Activated CD4-positive, alpha-beta memory T cell treated with anti-CD3 and anti-CD28 coated beads, Interleukin-2, amount 10 ng/mL, durations not matched to agents 7 days and 5 days (primary cell): ENCODE measurements at regions not wholly inside any gene's neighbourhood (a gene's known extent, or its start where the extent isn't known, plus 50 kb on each side); places are given as distances from the start of the nearest gene placed in this dataset.

Experiments used
- CTCF ChIA-PET: fragments of 350-600 bp; sonication (Branson Sonifier 250); formaldehyde crosslinking; loops from one replicate; lab custom pipeline; 2021; ENCODE audit warnings: antibody characterized with exemption, inconsistent platforms; lab: Charles Lee
- POLR2A ChIA-PET: fragments of 350-600 bp; sonication (Branson Sonifier 250); formaldehyde crosslinking; loops from one replicate; lab custom pipeline; 2021; ENCODE audit warnings: antibody characterized with exemption; lab: Charles Lee
- DNase-seq: peaks from one replicate; pipeline ENCODE4 v3.0.0-alpha.2; 2020
- H3K27ac Mint-ChIP-seq: one replicate; pipeline ENCODE4 v1.8.0; 2021; ENCODE audit warnings: mild to moderate bottlenecking, mixed read lengths
- H3K27me3 Mint-ChIP-seq: one replicate; pipeline ENCODE4 v1.8.0; 2021; ENCODE audit warnings: mixed read lengths
- H3K36me3 Mint-ChIP-seq: one replicate; pipeline ENCODE4 v1.8.0; 2021; ENCODE audit warnings: low read depth, mixed read lengths
- H3K4me1 Mint-ChIP-seq: one replicate; pipeline ENCODE4 v1.8.0; 2021; ENCODE audit warnings: mixed read lengths
- H3K4me3 Mint-ChIP-seq: one replicate; pipeline ENCODE4 v1.8.0; 2021; ENCODE audit warnings: mild to moderate bottlenecking, mixed read lengths
- H3K9me3 Mint-ChIP-seq: one replicate; pipeline ENCODE4 v1.8.0; 2021; ENCODE audit warnings: mixed read lengths

DNA sequence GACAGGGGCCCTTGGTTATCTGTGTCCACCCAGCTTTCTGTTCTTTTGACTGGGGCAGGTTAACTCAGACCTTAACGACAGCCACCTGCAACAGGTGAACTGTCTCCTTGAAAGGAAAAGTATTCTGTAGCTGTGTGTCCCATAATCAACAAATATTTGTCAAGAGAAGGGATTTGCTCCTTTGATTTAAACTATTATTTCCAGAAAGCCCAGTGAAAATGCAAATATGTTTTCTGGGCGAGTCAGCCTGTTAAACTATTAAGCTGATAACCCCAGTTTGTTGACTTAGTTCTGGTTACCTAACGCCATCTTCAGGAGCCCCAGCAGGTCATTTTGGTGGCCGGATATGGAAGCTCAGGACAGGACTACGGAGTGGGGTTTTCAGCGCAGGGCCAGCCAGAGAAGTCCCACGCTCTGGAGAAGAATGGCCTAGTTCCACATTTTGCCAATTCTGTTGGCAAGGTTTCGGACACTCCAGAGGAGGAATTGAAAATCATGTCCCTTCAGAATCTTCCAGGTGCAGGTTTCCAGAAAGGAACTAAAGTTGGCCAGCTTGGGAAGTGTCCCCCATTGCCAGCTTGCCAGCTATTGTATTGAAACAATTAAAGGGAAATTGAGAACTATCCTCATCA, 54.5 kb downstream of the ADRA2A start:
- CTCF ChIA-PET: no interaction called here
- POLR2A ChIA-PET: no interaction called here
- Mint-ChIP-seq H3K4me1 (no peaks in the 10 kb centered on the region), H3K27ac (no peak overlapping the region), H3K4me3 (no peak overlapping the region), H3K27me3 (peaks cover 25% of the 10 kb centered on the region), H3K36me3 (no peaks in the 10 kb centered on the region), H3K9me3 (no peaks in the 10 kb centered on the region)
- no peak for DNase-seq

DNA sequence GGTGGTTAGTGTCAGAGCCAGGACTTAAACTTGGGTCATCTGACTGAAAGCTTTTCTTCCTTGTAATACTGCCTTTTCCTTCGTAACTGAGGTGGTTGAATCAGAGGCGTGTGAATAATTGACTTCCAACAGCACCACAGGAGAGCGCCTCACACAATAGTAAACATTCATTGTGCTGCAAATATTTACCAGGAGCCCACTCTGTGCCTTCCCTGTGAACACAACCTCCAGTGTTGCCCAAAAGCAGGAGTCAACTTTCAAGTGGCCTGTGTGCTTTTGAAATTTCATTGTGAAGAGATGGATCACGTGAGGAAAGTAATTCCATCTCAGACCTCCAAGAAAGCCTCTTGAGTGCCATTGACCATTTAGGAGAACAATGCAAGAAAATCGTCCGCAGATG, 60.2 kb downstream of the ADRA2A start:
- H3K4me1 Mint-ChIP-seq: no peaks in the 10 kb centered on the region
- peaks cover 32% of the 10 kb centered on the region for H3K27me3 Mint-ChIP-seq
- no peaks in the 10 kb centered on the region for H3K9me3 Mint-ChIP-seq
- no peak for DNase-seq
- no peak overlapping the region for H3K4me3 Mint-ChIP-seq
- CTCF ChIA-PET: no interaction called here
- POLR2A ChIA-PET: no interaction called here
- no peak overlapping the region for H3K27ac Mint-ChIP-seq
- no peaks in the 10 kb centered on the region for H3K36me3 Mint-ChIP-seq

DNA sequence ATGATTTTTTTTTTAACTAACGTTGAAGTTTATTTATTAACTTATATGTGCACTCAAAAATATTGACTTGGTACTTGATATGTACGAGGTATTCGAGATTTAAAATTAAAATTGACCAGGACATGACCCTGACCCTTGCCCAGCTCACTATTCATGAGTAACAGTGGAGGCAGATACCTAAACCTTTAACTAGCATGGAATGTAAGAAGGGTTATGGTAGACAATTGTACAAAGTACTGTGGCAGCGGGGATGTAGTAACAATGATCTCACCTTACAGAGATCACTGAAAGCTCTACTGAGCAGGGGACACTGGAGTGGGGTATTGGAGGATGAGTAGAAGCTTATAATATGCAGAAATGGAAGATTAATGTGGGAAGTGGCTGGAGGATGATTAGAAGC, 60.8 kb downstream of the ADRA2A start:
- ChIA-PET CTCF (no interaction called here), POLR2A (no interaction called here)
- no peak overlapping the region for H3K27ac Mint-ChIP-seq
- no peak overlapping the region for H3K4me3 Mint-ChIP-seq
- H3K4me1 Mint-ChIP-seq: no peaks in the 10 kb centered on the region
- H3K9me3 Mint-ChIP-seq: no peaks in the 10 kb centered on the region
- no peak for DNase-seq
- peaks cover 31% of the 10 kb centered on the region for H3K27me3 Mint-ChIP-seq
- no peaks in the 10 kb centered on the region for H3K36me3 Mint-ChIP-seq

DNA sequence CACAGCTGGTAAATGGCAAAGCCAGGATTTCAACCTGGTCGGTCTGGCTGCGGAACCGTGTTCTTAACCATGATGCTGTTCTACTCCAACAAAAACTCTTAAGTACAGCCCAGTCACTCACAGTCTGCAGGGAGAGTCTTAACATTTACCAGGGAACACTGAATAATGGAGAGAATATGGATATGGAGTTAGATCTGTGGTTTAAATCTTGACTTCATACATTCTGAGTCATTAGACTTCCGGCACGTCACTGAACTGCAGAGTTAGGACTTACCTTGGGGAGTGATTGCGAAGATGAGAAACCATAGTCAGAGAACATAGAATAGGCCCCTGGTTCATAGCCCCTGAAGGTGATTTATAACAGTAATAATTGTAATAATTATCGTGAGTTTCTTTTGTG, 61.7 kb downstream of the ADRA2A start:
- ChIA-PET CTCF (no interaction called here), POLR2A (no interaction called here)
- Mint-ChIP-seq H3K4me3 (no peak overlapping the region), H3K27ac (no peak overlapping the region), H3K4me1 (no peaks in the 10 kb centered on the region), H3K9me3 (no peaks in the 10 kb centered on the region), H3K36me3 (no peaks in the 10 kb centered on the region), H3K27me3 (peaks cover 26% of the 10 kb centered on the region)
- DNase-seq: no peak

DNA sequence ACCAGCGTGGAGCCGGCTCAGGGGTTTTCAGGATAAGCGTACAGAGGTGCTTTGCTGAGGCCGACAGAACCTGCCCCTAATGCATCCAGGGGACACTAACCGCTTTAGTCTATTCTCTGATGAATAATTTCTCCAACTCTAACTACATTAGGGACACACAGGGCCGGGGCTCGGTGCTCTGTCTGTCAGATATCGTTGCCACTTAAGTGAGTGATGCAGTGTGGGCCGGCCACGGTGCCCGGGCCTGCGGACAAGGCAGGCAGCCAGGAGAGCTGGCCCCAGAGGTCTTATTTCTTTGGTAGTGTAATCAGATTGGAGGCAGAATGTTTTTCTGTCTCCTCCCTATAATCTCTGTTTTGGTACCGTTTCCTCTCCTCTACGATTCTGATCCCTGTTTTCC, 62.7 kb downstream of the ADRA2A start:
- H3K4me3 Mint-ChIP-seq: no peak overlapping the region
- no peak overlapping the region for H3K27ac Mint-ChIP-seq
- H3K27me3 Mint-ChIP-seq: peaks cover 21% of the 10 kb centered on the region
- POLR2A ChIA-PET: no interaction called here
- no peaks in the 10 kb centered on the region for H3K4me1 Mint-ChIP-seq
- H3K9me3 Mint-ChIP-seq: no peaks in the 10 kb centered on the region
- CTCF ChIA-PET: no interaction called here
- no peaks in the 10 kb centered on the region for H3K36me3 Mint-ChIP-seq
- DNase-seq: no peak

DNA sequence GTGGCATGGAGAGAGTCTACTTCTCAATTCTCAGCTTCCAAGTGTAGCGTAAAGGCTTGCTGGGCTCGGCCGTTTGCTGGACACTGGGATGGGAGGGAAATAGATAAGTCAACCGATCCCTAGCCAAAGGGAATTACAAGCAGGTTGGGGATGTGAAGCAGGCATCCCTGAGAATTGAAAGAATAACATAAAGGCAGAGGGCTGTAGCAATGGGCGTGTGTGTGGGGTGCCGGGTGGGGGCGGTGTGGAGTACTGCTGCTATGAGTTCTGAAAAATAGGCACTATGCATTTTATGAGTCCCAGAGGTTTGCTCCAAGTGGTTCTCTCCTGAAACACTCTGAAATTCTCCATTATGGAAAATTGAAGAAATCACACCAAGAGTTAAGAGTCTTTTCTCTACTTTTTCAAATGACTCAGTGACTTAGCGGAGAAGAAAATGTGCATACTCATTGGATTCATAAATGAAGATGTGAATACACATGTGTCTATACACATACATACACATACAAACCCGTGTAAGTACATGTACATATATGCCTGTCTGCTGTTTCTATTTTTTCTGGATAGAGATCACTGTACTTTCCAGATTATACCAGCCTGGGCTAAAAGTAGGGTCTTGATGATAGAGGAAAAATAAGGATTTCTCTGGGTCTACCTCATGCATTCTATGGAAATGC, 65.4 kb downstream of the ADRA2A start:
- H3K36me3 Mint-ChIP-seq: no peaks in the 10 kb centered on the region
- H3K27me3 Mint-ChIP-seq: peaks cover 16% of the 10 kb centered on the region
- ChIA-PET CTCF (no interaction called here), POLR2A (no interaction called here)
- H3K4me3 Mint-ChIP-seq: no peak overlapping the region
- DNase-seq: no peak
- H3K4me1 Mint-ChIP-seq: peaks cover 11% of the 10 kb centered on the region
- H3K9me3 Mint-ChIP-seq: no peaks in the 10 kb centered on the region
- no peak overlapping the region for H3K27ac Mint-ChIP-seq

DNA sequence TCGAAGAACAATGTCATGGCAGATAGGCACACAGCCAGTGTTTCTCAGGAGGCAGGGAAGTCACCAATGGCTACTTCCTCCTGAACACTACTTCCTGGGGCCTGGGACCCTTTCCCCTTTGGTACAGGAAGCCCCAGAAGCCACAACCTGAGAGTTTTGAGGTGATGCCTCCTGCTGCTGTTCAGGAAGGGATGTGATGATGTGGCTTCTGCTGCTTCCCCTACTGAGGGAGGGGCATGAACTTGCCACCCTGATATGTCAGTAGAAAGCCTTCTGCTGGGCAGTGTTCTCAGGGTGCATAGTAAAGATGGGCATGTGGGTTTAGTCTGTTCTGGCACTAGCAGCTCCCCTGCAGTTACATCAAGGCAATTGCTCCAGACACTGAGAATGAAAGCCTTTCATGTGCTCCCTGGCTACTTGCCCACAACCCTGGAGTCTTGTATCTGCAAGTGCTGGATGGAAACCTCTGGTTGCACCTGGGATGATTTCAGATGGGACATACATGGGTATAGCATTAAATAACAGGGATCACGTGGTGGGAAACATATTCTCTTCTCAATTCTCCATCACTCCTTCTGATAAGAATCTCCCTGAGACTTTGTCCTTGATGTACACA, 69.3 kb downstream of the ADRA2A start:
- H3K27me3 Mint-ChIP-seq: peaks cover 9% of the 10 kb centered on the region
- H3K36me3 Mint-ChIP-seq: no peaks in the 10 kb centered on the region
- H3K4me3 Mint-ChIP-seq: no peak overlapping the region
- CTCF ChIA-PET: no interaction called here
- POLR2A ChIA-PET: no interaction called here
- no peak overlapping the region for H3K27ac Mint-ChIP-seq
- no peaks in the 10 kb centered on the region for H3K9me3 Mint-ChIP-seq
- no peak for DNase-seq
- peaks cover 11% of the 10 kb centered on the region for H3K4me1 Mint-ChIP-seq

DNA sequence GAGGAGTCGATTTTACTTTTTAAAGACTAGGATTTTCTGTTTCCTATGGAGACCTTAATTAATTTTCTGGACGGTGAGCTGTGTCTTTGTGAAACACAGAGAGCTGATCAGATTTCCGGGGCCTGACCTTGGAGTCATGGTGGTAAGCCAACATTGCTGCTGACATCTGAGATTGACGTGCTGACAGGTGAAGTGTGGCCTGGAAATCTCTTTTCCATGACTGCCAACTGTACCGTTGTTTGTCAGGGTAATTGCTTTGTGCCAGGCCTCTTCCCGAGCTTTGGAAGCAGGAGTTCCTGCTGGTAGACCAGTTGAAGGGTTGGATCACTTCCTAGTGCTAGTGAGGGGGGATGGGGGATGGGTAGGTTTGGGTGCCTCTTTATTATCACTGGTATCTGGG, 71.2 kb downstream of the ADRA2A start:
- no peak for DNase-seq
- H3K27me3 Mint-ChIP-seq: peaks cover 5% of the 10 kb centered on the region
- ChIA-PET POLR2A (no interaction called here), CTCF (no interaction called here)
- H3K9me3 Mint-ChIP-seq: no peaks in the 10 kb centered on the region
- H3K4me1 Mint-ChIP-seq: peaks cover 11% of the 10 kb centered on the region
- no peaks in the 10 kb centered on the region for H3K36me3 Mint-ChIP-seq
- no peak overlapping the region for H3K4me3 Mint-ChIP-seq
- H3K27ac Mint-ChIP-seq: no peak overlapping the region

DNA sequence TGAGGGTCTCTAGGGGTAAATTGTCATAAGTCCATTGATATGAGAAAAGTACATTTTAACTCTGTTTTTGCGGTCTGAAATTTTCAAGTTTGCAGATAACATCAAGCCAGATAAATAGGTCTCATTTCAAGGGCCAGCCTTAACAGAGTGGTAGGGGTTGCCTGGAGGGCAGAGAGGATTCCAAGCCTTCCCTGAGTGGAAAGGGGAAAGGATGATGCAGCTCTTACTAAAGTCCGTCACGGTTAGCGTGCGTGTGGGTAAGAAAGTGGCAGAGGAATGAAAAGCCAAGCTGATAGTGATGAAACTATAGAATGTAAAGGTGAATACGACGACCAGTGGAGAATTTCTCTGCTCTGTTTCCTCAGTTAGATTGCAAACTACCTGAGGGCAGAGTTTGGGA, 71.6 kb downstream of the ADRA2A start:
- Mint-ChIP-seq H3K27me3 (peaks cover 5% of the 10 kb centered on the region), H3K36me3 (no peaks in the 10 kb centered on the region), H3K4me3 (no peak overlapping the region), H3K9me3 (no peaks in the 10 kb centered on the region), H3K27ac (no peak overlapping the region), H3K4me1 (peaks cover 11% of the 10 kb centered on the region)
- no peak for DNase-seq
- CTCF ChIA-PET: no interaction called here
- POLR2A ChIA-PET: no interaction called here

DNA sequence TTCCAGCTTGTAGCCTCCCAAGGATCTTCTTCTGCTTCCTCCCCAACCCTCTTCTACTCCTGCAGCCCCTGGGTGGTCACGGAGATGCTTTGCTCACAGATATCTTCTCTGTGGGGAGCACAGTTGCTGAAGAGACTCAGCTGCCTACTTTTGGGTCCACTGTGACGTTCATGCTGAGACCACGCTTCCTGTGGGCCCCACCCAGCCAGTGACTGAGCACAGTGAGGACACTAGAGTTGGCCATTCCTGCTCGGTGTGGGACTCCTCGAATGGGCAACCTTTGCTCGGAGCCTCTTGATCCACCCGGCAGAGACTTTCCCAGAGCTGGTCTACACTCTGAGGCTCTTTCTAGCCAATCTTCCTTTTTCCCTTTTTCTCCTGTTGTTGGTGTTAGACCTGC, 73.9 kb downstream of the ADRA2A start:
- Mint-ChIP-seq H3K27ac (no peak overlapping the region), H3K36me3 (no peaks in the 10 kb centered on the region), H3K9me3 (no peaks in the 10 kb centered on the region), H3K4me3 (no peak overlapping the region), H3K27me3 (peaks cover 1% of the 10 kb centered on the region), H3K4me1 (peaks cover 10% of the 10 kb centered on the region)
- no peak for DNase-seq
- ChIA-PET CTCF (no interaction called here), POLR2A (no interaction called here)

DNA sequence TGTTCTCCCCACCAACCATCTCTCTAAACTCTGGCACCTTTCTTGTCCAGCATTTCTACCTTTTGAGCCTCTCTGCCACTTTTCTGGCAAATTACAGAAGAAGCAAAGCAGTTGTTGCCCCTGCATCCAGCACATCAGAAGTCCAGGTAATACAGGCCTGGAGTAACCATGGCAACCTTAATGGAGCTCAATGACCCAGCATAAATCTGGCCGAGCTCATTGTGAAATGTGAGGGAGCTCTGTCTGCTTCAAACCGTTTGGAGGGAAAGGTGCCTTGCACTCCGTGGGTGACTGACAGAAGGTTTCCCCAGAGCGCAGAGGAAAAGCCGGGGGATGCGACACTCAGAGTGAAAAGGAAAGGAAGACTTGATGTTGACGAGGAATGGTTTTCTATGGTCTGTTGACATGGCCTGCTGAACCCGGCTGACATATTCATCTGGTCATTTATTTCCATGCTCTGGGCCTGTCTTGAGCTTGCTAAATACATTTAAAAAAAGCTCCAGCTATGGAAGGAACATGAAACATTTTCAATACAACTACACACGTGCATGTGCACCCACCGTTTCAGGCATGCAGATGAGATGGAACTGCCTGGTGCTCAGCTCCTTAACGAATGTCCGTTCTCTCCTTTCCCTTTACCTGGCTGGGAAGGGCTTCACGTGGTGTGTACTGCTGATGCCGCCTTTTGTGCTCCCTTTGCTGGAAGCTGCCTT, 74.9 kb downstream of the ADRA2A start:
- Mint-ChIP-seq H3K4me3 (no peak overlapping the region), H3K27ac (no peak overlapping the region), H3K27me3 (peaks cover 4% of the 10 kb centered on the region), H3K9me3 (no peaks in the 10 kb centered on the region), H3K36me3 (no peaks in the 10 kb centered on the region), H3K4me1 (no peaks in the 10 kb centered on the region)
- ChIA-PET POLR2A (no interaction called here), CTCF (no interaction called here)
- no peak for DNase-seq

DNA sequence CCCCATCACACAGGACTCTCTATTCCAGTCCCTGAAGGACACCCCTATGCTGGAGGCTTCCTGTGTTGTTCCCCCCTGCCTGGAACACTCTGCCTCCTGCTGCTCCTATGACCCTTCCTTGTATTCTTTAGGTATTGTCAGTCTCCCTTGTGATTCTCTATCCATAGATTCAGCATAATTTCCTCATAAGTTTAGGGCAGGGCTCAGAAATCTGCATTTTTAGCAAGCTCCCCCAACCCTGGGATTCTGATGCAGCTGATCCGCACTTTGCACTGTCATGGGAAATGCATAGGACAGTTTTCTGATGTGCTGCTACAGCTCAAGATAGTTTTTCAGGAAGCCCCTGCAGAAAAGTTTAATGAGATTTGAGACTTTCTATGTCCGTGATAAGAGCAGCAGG, 79.9 kb downstream of the ADRA2A start:
- H3K27ac Mint-ChIP-seq: no peak overlapping the region
- peaks cover 13% of the 10 kb centered on the region for H3K27me3 Mint-ChIP-seq
- DNase-seq: no peak
- H3K9me3 Mint-ChIP-seq: no peaks in the 10 kb centered on the region
- CTCF ChIA-PET: no interaction called here
- H3K4me1 Mint-ChIP-seq: no peaks in the 10 kb centered on the region
- H3K36me3 Mint-ChIP-seq: no peaks in the 10 kb centered on the region
- H3K4me3 Mint-ChIP-seq: no peak overlapping the region
- POLR2A ChIA-PET: no interaction called here

DNA sequence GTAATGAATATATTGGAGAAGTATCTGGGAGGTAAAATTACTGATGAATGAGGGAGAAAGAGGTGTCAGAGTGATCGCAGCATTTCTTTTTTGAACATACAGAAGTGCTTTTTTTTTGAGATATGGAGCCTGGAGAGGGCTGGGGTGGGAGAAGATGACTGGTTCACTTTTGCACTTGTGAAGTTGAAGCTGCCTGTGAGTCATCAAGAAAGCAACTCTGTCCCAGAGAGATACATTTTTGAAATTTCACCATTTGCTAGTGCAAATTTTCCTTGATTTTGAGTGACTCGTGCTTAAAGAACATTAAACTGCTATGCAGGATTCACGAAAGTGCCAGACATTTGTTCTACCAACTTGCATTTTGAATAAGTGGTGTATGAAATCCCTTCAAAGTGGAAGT, 81.8 kb downstream of the ADRA2A start:
- no peak for DNase-seq
- no peaks in the 10 kb centered on the region for H3K4me1 Mint-ChIP-seq
- H3K27me3 Mint-ChIP-seq: peaks cover 18% of the 10 kb centered on the region
- no peak overlapping the region for H3K27ac Mint-ChIP-seq
- H3K36me3 Mint-ChIP-seq: no peaks in the 10 kb centered on the region
- POLR2A ChIA-PET: no interaction called here
- CTCF ChIA-PET: no interaction called here
- H3K4me3 Mint-ChIP-seq: no peak overlapping the region
- no peaks in the 10 kb centered on the region for H3K9me3 Mint-ChIP-seq
